ENCODE measurements at regions not wholly inside any gene's neighbourhood (a gene's known extent, or its start where the extent isn't known, plus 50 kb on each side); places are given as distances from the start of the nearest gene placed in this dataset.

DNA sequence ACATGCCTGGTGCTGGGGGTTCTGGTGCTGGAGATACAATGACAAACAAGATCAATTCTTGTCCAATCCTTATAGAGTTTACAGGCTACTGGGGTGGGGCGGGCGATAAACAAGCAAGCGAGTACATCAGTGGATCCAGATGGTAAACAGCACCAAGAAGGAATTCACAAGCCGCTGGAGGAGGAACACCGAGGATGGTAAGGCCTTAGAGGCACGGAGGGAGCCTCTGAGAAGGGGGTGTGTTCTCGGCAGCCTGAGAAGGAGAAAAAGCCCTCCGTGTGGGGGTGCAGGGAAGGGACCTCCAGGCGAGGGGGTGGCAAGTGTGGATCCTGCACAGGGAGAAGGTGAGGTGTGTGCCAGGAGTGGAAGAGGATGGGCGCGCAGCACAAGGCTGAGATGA, 276.5 kb upstream of the FOXQ1 start:
- no peak for TF ChIP-seq POLR2A (IDR thresholded peaks at IDR 0.05)
- TF ChIP-seq, protein P1, sequence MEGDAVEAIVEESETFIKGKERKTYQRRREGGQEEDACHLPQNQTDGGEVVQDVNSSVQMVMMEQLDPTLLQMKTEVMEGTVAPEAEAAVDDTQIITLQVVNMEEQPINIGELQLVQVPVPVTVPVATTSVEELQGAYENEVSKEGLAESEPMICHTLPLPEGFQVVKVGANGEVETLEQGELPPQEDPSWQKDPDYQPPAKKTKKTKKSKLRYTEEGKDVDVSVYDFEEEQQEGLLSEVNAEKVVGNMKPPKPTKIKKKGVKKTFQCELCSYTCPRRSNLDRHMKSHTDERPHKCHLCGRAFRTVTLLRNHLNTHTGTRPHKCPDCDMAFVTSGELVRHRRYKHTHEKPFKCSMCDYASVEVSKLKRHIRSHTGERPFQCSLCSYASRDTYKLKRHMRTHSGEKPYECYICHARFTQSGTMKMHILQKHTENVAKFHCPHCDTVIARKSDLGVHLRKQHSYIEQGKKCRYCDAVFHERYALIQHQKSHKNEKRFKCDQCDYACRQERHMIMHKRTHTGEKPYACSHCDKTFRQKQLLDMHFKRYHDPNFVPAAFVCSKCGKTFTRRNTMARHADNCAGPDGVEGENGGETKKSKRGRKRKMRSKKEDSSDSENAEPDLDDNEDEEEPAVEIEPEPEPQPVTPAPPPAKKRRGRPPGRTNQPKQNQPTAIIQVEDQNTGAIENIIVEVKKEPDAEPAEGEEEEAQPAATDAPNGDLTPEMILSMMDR (IDR thresholded peaks at IDR 0.05): no peak

Measured in breast epithelium (tissue), 3 donors.